Activated effector memory CD4-positive, alpha-beta T cell treated with anti-CD3 and anti-CD28 coated beads, Interleukin-2, amount 50 U/mL, for 16 hours (primary cell): ENCODE measurements at regions not wholly inside any gene's neighbourhood (a gene's known extent, or its start where the extent isn't known, plus 50 kb on each side); places are given as distances from the start of the nearest gene placed in this dataset.
"Not testable (repeated sequence)": the region's sequence is repeated elsewhere in the genome, so short reads cannot be mapped to it uniquely, and the experiment has no call there.

Experiments
- DNase-seq: peaks from one replicate; pipeline ENCODE4 v3.0.0-alpha.2; 2020

DNA sequence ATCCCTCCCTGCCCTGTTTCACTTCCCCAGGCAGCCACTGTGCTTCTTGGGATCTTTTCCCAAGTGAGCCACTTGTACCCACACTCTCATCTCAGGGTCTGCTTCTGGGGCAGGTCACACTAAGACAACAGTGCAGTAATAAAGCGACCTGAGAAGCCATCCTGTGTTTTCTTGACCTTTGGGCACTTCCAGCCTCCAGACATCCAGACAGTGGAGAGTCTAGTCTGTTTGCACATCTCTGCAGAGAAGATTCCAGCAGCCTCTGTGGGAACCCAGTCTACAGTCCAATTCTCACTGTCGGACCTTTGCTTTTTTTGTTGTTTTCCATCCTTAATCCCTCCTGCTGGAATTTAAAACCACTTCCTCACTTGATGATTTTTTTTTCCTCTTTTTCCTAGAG is 50.3 kb upstream of the ATP6AP2 start:
- DNase-seq = no peak

DNA sequence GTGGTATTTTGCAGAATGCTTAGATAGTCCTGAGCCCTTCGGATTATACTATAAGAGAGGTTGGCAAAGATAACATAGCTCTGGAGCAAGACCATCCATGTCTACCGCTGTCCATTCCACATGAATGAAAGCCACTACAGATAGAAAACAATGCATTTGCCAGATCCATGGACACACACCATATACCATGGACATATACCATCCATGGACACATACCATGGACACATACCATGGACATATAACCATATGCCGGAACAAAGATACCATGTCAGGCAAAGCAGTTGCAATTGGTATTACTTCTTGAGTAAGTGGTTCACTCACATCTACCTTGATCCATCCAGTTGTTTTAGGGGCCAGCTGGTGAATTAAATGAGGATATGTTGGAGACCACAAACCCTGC is 53.2 kb upstream of the ATP6AP2 start:
- DNase-seq = no peak

DNA sequence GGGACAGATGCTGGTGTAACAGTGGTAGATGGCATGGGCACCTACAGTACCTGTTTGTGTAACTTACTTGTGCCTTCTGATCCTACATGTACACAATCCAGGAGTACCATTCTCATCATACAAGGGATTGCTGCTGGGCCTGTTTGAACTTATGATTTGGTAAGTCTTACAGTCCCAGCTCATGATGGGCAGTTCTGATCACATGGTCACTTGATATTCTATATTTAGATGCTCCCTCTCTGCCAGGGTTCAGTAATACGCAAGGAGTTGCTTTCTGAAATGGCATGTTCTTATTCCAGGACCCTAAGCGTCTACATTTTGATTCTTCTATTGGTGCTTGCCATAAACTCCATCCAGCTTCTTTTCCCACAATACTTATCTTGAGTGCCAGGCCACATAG is 54.4 kb upstream of the ATP6AP2 start:
- no peak for DNase-seq

DNA sequence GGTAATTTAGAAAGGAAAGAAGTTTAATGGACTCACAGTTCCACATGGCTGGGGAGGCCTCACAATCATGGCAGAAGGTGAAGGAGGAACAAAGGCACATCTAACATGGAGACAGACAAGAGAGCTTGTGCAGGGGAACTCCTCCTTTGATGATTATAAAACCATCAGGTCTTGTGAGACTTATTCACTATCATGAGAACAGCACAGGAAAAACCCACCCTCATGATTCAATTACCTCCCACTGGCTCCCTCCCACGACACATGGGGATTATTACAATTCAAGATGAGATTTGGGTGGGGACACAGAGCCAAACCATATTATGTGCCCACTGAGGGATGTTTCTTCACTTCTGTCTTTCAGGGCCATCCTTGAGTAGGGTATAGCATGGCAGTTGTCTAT is 54.9 kb upstream of the ATP6AP2 start:
- not testable (repeated sequence) for DNase-seq

DNA sequence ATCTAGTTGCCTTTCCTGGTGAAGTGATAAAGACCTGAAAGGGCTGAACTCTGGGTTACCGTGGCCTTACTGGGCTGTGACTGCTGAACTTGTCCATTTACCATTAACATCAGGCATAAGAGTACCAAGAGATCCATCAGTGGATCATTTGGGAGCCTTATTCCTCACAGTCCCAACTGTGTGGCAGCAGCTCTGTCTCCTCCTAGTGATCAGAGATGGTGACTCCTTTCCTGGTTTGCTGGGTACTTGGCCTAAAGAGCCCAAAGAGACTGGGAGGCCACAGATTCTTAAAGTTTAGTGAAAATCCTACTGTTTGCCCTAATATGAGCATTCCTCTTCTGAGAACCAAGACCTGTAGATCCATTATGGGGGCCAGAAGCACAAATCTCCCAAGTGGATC is 56.3 kb upstream of the ATP6AP2 start:
- no peak for DNase-seq

DNA sequence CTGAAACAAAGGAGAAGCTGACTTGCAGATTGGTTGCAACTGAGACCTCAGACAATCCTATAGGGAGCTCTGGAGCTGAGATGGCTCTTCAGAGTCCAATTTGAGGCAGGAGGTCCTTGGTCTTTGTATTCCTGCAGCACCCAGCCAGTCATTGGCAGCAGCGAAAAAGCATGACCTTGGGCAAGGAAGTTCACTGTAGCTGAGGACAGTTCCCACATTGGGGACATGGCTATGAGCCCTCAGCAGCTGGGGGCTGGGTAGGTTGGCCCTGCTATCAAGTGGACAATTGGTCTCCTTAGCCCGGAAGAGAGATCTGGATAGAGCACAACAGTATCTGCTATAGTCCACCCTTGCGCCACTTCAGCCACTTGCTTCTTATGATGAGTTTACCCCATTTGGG is 56.9 kb upstream of the ATP6AP2 start:
- no peak for DNase-seq

DNA sequence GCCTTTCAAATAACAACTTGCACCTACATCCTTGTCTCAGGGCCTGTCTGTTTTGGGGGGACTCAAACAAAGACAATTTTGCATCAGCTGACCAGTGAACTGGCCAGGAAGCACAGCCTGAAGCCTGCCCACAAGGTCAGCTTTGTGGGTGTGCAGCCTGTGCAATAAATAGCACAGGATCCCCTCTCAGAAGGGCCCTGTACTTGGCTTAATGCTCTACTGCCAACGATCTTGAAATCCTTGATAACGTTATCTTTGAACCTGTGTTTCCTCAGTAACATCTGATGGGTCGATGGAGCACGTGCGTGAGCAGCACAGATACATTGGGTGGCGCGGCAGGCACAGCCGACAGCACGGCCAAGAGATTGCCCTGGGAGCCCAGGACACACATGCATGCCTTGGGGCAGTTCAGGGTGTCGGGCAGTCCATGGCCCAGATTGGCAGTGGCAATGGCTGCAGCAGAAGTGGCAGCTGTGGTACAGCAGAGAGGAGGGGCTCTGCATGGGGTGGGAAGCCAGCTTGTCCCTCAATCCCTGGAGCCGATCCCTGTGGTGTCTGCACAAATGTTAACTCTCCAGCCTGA is 58.8 kb upstream of the ATP6AP2 start:
- no peak for DNase-seq

DNA sequence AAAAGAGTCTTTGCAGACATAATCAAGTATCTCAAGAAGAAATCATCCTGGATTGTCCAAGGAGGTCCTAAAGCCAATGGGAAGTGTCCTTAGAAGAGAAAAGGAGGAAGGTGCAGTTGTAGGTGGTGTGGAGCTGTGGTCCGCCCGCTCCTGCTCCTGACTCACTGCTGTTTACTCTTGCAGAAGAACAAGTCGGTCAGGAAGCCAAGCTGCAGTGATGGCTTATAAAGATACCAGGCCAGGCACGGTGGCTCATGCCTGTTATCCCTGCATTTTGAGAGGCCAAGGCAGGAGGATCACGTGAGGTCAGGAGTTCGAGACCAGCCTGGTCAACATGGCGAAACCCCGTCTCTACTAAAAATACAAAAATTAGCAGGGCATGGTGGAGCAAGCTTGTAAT is 66.4 kb upstream of the ATP6AP2 start:
- DNase-seq = no peak

DNA sequence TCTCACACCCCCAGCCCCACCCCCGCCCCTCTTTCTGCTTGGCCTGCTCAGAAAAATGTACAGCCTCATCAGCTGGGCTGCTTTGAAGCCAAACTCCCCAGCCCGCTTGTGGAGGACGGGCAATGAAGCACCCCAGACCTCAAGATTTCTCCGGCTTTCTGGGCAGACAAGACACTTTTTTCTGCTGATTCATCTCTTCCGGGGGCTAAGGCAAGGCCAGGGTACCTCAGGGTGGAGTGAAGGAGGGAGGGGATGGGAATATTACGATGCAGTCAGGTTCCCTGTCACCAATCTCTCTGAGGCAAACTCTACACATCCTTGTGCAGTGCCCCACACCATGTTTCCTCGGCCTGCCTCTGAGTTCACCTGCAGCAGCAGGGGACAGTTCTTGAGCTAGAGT is 66.9 kb upstream of the ATP6AP2 start:
- DNase-seq = no peak

DNA sequence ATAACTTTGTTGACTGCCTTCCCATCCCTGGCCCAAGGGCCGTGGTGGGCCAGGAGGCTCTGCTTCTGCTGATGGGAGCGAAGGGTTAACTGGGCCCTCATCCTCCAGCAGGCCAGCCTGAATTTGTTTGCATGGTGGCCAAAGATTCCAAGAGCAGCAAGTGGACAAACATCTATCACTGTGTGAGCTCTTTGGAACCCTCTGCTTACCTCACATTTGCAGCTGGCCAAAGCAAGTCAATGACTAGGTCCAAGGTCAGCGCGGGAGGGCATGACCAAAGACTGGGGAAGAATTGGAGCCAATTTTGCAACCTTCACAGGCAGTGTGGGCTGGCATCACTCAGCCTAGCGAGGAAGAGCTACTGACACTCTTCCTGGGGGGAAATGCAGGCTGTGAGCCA is 67.8 kb upstream of the ATP6AP2 start:
- no peak for DNase-seq

DNA sequence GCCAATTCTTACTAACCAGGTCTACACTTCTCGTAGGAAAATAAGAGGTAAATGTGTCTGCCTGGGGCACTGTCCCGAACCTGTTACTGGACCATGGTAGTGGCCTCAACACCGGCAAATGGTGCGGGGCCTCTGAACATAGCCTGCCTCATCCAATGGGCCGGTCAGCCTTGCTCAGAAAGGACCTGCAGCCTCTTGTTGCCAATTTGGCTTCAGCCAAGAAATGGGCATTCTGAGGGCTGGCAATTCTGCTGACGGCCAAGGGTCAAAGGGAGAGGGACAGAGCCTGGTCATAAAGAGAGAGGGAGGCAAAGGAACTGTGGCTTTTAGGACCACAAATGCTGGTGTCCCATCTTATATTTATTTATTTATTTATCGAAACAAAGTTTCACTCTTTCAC is 69.5 kb upstream of the ATP6AP2 start:
- DNase-seq = no peak

DNA sequence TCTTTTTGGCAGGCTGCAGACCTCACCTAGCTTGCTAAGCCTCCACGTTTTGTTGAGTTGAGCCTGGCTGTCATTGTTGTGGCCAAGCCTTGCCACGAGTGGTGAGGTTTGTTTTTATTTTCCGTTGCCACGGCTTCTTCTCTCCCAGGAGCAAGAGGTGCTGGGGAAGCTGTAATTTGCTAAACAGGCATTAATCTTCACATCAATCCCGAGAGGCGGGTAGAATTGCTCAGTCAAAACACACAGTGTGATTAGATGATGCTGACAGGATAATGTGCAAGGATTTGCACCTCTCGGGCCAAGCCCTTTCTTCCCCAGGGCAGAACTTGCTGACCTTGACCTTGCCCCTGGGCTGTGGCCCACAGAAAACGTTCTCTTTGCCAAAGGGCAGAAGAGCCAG is 72.2 kb upstream of the ATP6AP2 start:
- no peak for DNase-seq

DNA sequence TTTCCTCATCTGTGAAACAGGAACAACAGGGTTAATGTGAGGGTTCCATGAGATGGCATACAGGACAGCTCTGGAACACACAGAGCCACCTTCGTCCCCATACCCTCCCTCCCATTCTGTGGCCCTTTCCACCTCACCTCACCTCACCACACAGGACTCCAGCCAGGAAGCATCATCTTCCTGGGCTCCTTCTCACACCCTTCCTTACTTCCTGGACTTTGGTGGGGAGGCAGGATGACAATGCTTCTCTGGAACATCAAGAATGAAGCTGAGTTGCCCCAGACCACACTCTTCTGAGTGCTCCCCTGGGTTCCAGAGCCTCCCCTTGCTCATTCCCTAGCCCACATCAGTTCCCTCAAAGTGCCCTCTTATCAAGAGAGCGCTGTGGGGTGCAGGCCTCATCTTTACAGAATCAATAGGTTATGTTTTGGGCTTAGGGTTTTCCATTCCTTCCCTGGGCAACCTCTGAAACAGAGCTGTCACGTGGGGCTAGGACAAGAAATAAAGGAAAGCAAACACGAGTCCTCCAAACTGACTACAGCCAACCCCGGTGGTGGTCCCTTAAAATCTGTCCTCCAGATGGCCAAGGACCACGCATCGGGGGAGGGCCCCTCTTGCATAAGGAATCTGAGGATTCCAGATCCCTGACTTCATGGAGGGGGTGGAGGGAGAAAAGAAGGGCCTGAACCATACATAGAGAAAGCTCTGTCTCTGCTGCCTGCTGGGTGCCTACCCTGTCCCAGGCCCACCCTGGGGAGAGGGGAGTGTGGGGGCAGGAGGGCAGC is 74.4 kb upstream of the ATP6AP2 start:
- no peak for DNase-seq

DNA sequence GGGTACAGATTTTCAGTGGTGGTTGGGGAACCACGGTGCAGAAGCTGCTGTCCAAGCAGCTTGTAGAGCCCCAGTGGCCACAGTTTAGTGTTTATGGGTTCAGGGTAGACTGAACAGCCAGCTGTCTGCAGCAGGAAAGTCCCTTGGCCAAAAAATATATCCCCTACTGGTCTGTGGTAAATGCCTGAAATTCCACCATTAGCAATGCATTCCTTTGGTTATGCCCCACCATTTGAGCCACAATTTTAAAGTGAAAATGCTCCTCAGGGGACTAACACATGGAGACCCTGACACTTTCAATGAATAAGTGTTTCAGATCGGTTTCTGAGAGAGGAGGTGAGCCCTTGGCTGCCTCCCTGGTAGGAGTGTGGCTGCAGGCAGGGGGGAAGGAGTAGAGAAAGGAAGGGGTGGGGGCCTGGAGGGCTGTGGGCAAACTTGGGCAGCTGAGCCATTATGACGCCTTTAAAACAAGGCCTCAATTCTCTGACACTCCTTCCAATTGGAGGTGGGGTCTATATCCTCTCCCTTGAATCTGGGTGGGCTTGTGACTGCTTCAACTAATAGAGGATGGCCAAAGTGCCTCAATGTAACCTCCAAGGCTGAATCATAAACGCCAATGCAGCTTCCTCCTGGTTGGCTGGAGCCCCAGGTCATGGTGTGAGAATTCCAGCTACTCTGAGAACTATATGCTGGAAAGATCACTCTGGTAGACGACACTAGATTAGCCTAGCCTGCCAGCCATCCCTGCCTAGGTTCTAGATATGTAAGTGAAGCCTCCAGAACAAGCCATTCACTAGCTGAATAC is 75.8 kb upstream of the ATP6AP2 start:
- DNase-seq = no peak

DNA sequence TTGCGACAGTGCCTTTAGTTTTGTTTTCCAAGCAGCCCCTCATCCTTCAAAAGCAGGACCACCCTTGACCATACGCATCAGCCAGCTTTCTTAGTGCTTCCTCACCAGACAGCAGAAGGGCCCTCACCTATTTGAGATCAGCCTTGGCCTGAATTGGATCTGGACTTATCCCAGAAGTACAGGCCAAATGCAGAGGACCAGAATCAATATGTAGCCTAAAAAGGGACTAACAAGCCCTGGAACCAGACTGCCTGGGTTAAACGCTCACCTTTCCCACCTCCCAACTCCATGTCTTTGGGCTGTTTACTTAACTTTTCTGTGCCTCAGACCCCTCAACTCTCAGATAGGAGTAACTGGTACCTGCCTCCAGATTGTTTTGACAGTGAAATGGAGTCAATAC is 77.7 kb upstream of the ATP6AP2 start:
- DNase-seq = no peak

DNA sequence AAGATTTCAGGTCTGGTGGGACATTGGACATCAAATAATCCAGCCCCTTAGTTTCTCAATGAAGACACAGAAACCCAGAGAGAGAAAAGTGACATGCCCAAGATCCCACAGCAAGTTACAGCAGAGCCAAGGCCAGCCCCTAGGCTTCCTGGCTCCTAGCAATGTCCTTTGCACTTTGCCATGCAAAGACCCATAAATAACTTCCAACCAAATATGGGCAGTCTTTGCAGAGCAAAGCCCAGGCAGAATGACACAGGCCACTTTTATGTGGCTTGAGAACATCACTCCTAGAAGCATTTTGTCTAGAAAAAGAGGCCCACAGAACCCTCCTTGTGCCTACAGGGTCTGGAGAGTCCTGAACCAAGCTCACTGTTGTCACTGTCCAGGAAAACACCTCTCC is 78.1 kb upstream of the ATP6AP2 start:
- DNase-seq = no peak

DNA sequence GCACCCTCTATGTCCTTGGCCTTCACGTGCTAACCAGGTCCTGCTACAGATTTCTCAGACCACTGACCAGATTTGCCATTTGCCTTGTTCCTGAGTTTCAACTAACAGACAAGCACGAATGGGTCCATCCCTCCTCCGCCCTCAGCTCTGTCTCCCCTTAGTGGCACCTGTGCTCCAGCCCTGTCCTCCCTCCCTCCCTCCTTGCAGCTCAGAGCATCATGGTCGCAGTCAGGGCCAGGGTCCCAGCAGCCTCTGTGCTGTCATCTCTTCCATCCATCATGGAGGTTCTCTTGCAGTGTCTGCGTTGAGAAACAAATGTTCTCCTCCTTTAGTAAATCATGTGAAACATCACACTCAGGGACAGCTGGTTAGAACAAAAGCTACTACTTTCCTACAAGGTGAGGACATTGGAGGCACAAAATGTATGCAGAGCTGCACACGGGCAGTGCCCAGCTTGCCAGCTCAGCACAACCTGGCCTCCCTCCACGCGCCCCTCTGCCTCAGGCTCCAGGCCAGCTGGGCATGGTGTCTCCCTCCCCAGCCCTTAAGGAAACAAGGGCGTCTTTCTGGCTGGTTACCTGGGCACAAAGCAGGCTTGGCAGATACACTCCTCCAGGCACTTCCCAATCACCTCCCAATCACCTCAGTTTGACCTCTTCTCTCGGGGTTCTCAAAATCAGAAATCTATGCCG is 79.5 kb upstream of the ATP6AP2 start:
- DNase-seq = no peak

DNA sequence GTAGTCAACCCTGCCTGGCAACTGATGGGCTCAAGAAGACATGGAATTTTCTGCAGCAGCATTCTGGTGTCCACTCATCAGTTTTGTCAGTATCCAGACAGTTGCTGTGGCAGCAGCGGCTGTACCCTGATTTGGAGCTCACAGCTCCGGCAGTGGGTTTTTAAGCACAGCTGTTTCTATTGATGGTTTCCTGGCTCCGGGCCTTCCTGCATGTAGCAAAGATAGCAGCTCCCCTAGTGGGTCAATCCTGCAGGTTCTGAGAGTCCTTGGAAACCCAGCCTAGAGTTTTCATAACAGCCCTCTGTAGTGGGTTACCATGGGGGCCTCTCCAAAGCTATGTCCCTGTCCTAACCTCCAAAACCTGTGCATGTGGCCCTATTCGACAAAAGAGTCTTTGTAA is 84.0 kb upstream of the ATP6AP2 start:
- no peak for DNase-seq

DNA sequence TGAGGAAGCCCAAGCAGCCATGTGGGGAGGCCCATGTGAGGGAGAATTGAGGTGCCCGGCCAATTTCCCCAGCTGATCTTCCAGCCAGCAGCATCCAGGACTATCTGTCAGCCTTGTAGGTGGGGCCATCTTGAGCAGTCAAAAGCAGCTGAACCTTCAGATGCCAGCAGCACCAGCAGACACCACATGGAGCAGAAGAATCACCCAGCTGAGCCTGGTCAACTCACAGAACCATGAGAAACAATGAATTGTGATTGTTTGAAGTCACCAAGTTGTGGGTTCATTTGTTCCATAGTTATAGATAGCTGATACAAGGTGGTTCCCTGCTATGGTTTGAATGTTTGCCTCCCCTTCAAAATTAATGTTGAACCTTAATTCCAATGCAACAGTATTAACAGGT is 85.1 kb upstream of the ATP6AP2 start:
- no peak for DNase-seq

DNA sequence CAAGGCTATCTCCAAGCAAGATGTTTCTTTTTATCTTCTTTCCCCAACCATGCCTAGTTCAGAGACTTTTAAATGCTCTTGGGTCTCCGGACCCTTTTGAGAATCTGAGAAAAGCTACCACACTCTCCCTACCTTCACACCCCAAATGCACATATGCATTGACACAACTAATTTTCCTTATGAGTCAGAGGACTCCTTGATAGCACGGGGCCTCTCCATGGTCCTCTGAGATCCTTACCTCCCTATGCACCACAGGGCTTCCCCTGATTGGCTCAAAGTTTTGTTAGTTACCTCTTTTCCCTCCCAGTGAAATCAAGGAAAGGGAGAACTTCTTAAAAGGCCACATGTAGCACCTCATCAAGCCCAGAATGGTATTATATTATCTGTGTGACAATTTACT is 86.8 kb upstream of the ATP6AP2 start:
- no peak for DNase-seq

DNA sequence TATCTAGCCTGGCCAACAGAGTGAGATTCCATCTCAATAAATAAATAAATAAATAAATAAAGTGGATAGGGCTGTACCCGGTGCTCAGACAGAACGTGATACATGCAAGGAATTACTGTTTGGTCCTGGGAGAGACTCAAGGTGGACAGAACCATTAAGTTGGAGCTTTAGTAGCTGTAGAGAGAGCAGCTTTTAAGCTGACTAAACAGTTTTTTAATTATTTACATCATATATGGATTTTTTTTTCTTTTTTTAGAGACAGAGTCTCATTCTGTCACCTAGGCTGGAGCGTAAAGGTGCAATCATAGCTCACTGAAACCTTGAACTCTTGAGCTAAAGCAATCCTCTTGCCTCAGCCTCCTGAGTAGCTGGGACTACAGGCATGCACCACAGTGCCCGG is 92.5 kb upstream of the ATP6AP2 start:
- no peak for DNase-seq

DNA sequence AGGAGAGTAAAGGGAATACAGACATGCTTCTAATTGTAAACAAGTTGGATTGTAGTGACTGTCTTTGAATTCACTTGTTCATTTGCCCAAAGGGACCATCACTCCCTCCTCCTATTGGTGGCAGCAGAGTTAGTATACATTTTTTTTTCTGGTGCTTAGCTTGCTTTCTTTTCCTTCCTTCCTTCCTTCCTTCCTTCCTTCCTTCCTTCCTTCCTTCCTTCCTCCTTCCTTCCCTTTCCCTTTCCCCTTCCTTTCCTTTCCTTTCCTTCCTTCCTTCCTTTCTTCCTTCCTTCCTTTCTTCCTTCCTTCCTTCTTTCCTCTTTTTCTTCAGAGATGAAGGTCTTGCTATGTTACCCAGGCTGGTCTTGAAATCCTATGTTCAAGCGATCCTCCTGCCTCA is 94.8 kb upstream of the ATP6AP2 start:
- no peak for DNase-seq

DNA sequence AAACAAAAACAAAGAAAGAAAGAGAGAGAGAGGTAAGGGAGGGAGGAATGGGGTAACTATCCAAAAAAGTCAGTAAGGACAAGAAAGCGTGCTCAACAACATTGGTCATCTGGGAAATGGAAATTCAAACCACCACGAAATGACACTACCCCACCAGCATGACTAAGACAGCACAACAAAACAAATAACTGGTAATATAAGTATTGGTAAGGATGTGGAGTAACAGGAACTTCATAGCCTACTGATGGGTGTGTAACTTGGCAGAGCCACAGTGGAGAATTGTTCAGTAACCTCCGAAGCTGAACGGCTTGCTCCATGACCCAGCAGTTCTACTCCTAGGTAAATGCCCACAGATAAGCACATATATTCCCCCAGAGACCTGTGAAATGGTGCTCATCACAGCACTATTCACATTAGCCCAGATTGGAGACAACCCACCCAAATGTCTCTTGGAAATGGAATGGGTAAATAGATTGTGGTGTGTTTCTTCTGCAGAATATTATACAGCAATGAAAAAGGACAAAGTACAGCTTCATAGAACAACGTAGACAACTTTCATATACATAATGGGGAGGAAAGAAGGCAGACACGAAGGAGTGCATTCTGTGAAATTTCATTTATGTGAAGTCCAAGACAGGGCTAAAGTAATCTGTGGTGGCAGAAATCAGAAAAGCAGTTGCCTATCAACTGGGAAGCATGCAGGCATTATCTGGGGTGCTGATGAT is 95.5 kb upstream of the ATP6AP2 start:
- DNase-seq = no peak
